ENCODE measurements at regions not wholly inside any gene's neighbourhood (a gene's known extent, or its start where the extent isn't known, plus 50 kb on each side); places are given as distances from the start of the nearest gene placed in this dataset.

DNA sequence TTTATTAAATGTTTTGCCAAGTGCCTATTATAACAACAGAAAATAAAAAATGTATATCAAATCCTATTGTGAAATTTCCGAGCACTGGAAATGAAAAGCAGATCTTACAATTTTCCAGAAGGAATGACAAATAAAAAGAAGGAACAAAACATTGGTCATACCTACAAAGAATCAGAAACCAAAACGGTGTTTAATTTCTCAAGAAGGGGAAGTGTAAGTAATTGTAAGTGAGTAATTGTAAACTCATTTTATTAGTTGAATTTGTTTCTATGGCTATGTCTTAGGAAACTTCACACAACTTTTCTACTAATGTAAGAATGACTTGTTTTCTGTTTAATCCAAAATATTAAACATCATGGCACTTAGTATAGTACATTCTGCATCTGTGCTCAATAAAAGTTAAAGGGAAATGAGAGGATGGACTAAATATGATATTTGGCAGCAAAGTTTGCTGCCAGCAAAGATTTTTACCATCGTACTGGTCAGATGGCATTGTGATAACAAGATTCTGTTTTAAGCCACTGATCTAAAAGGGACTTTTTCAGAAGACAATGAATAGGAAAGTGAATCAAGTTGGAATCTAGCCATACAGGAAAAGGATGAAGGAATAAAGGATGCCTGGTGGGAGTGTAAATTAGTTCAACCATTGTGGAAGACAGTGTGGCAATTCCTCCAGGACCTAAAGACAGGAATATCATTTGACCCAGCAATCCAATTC is 232.4 kb downstream of the NFKBIZ start:
- DNase-seq, result no peak
- TF ChIP-seq GATA1 (IDR thresholded peaks at IDR 0.05; ENCODE audit: low read depth, low read length) (no peak), POLR2A (IDR thresholded peaks at IDR 0.05; ENCODE audit: low read length) (no peak)

DNA sequence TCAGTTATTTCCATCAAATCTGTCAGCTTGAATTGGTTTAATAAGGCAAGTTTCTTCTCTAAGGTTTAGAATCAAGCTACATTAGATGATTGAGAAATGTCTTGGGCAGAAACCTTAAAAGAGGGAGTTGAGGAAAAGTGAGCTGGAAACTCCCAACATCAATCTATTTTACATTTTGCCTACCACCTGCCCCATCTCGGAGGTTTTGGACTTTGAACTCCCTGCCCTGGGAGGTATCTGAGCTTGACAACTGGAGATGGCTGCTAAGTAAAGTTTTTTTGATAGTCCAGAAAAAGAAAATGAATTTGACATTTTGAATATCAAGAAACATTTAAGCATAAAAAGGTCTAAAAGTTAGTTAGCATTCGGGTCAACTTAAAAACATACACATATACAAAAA is 234.2 kb downstream of the NFKBIZ start:
- no peak for TF ChIP-seq GATA1 (IDR thresholded peaks at IDR 0.05; ENCODE audit: low read depth, low read length)
- no peak for TF ChIP-seq POLR2A (IDR thresholded peaks at IDR 0.05; ENCODE audit: low read length)
- no peak for DNase-seq

DNA sequence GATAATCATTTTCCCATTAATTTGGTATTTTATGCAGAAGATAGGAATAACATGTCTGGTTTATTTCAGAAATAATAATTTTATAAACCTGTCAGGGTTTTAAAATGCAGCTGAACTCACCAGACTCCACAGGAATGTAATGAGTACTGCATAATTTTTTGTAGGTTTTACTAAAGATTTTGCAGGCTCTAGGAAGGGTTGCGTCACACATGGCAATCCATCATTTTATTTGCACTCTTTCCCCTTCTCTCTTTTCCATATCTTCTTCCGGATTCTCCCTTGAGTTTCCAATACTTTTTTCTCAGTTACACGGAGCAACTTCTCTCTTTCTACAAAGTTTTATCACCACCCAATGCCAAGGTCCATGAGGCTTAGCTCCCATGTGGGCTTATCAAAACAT is 234.7 kb downstream of the NFKBIZ start:
- no peak for DNase-seq

DNA sequence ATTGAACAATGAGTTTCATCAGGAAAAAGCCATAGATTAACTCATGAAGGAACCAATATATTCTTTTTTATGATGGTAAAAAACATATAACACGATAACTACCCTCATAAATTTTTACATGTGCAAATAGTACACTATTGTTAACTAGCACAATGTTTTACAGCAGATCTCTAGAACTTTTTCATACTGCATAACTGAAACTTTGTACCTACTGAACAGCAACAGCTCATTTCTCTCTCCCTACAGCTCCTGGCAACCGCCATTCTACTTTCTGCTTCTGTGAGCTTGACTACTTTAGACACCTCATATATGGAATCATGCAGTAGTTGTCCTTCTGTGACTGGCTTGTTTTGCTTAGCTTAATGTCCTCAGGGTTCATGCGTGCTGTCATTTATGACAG is 235.4 kb downstream of the NFKBIZ start:
- DNase-seq, result no peak

More for the DNA sequence above, 234.7 kb downstream of the NFKBIZ start:
- TF ChIP-seq GATA1 (IDR thresholded peaks at IDR 0.05; ENCODE audit: low read depth, low read length) (no peak), POLR2A (IDR thresholded peaks at IDR 0.05; ENCODE audit: low read length) (no peak)

DNA sequence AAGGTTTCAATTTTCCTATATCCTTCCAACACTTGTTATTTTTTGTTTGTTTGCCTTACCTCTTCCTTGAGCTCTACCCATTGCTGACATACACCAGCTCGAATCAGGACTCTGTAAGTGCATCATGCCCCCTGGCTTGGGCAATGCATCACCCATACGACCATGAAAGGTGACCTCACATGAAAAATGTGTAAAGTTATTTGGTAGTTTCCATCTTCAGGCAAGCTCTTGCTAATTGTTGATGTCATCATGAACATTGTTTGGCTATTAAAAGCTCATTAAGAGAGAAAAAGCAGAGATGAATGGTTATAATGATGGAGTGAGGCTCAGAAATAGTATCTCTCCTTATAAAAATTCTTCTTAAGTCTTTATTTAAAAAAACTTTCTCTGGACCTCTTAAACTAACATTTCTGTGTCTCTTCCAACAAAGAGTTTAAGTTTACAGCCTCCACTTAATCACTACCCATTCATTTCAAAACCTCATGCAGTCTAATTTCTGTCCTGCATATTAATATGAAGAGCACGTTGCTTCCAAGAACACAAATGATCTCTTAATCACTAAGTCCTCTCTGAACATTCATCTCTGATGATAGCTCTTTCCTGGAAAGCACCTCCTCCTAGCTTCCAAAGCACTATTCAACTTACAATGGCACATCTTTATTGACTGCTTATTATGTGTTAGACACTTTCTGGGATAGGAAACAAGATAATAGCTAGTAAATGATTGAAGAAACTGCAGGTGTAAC is 236.3 kb downstream of the NFKBIZ start:
- DNase-seq, result no peak
- TF ChIP-seq POLR2A (IDR thresholded peaks at IDR 0.05; ENCODE audit: low read length) (no peak), GATA1 (IDR thresholded peaks at IDR 0.05; ENCODE audit: low read depth, low read length) (no peak)

More for the DNA sequence above, 235.4 kb downstream of the NFKBIZ start:
- TF ChIP-seq GATA1 (IDR thresholded peaks at IDR 0.05; ENCODE audit: low read depth, low read length) (no peak), POLR2A (IDR thresholded peaks at IDR 0.05; ENCODE audit: low read length) (no peak)

DNA sequence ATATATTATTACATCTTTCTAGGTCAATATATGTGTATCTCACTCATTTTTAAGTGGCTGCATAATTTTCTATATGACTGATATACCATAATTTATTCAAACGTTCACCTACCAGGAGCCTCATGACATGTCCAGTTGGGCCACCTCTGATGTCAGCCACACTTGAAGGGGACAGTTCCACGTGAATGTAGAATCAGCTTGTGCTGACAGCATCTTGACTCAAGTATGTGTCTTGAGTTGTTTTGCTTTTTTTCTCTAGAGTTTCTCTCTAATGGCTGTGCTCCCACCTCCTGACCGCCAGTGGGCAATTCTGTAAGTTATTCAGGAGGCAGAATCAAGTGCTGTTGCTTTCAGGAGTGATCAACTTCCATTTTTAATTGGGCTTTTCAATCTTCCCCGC is 237.9 kb downstream of the NFKBIZ start:
- no peak for DNase-seq
- TF ChIP-seq POLR2A (IDR thresholded peaks at IDR 0.05; ENCODE audit: low read length), result no peak
- TF ChIP-seq GATA1 (IDR thresholded peaks at IDR 0.05; ENCODE audit: low read depth, low read length), result no peak

DNA sequence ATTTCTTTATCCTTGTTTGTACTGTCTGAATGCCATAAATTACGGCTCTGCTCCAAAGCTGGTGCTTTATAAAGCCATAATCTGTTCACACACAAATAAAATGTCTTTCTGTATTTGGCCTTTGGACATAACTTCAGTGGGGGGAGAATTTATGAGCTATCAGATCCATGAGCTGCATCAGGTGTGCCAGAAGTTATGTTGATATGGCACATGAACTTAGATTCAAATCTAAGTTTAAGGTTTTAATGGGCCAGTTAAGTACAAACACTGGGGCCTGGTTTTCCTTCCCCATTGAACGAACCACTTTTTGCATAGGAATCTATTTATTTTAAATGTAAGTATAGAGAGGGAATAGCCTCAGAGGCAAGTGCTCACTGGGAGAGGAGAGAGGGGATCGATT is 239.9 kb downstream of the NFKBIZ start:
- no peak for DNase-seq
- TF ChIP-seq GATA1 (IDR thresholded peaks at IDR 0.05; ENCODE audit: low read depth, low read length), result no peak

DNA sequence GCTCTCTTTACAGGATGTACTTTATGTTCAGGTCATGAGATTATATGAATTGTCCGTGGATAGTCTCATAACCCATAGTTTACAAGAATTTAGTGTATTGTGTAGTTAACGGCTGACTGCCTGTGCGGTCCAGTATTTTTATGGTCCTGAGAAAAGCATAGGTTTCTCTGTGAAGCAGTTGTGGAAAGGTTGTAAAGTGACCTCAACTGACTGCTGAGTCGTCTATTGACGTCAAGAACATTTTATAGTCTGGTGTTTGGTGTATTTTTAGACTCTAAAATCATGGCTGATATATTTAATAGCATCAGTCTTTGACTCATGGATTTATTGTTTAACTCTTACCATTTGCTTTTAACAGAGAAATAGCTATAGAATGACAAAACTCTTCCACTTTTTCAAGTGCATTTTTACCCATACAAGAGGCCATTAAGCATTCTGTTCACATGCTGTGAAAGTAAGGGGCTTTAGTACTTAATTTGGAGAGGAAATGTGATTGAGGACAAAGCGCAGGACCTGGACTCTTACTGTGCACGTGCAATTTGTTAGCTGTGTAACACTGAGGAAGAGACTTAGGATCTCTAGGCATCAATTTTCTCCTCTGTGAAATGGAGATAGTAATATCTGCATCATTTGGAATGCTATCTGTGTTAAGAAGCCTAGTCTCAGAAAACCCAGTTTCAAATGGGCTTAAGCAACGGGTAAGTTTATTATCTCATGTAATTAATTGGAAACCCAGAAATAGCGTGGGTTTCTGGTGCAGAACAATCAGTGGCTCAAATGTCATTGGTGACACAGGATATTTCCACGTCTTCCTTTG is 240.8 kb downstream of the NFKBIZ start:
- DNase-seq, result no peak
- TF ChIP-seq GATA1 (IDR thresholded peaks at IDR 0.05; ENCODE audit: low read depth, low read length) (no peak), POLR2A (IDR thresholded peaks at IDR 0.05; ENCODE audit: low read length) (no peak)

DNA sequence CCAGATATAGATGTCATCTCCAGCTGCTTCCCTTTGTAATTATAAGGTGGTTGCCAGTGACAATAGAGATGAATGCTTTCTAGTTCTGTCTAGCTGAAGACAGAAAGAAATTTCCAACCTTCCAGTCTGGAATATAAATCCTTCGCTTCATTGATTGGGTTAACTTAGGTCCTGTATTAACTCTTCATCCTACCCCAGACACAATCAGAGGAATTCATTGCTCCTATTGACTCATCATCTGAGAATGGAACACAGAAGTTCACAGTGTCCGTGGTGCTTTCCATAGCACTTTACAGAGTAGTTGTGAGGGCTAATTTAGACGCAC is 241.4 kb downstream of the NFKBIZ start:
- no peak for DNase-seq
- no peak for TF ChIP-seq POLR2A (IDR thresholded peaks at IDR 0.05; ENCODE audit: low read length)
- TF ChIP-seq GATA1 (IDR thresholded peaks at IDR 0.05; ENCODE audit: low read depth, low read length), result no peak

DNA sequence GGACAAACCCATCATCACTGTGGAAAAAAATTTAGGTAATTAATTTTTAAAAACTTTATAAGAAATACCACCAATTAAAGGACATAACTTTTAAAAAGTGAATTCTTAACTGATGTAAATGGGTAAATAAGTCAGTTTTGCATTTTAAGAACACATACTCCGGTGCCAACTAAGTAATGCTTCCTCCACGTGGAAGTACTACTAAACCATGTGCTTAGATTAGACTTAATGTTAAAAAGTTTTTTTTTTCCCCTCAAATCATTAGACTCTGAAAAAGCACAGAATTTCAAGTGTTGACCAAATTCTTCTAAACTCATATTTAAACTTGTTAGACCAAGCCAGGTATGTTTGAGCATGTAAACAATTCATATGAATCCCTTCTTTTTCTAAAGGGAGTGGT is 242.0 kb downstream of the NFKBIZ start:
- no peak for DNase-seq
- TF ChIP-seq GATA1 (IDR thresholded peaks at IDR 0.05; ENCODE audit: low read depth, low read length), result no peak
- no peak for TF ChIP-seq POLR2A (IDR thresholded peaks at IDR 0.05; ENCODE audit: low read length)

DNA sequence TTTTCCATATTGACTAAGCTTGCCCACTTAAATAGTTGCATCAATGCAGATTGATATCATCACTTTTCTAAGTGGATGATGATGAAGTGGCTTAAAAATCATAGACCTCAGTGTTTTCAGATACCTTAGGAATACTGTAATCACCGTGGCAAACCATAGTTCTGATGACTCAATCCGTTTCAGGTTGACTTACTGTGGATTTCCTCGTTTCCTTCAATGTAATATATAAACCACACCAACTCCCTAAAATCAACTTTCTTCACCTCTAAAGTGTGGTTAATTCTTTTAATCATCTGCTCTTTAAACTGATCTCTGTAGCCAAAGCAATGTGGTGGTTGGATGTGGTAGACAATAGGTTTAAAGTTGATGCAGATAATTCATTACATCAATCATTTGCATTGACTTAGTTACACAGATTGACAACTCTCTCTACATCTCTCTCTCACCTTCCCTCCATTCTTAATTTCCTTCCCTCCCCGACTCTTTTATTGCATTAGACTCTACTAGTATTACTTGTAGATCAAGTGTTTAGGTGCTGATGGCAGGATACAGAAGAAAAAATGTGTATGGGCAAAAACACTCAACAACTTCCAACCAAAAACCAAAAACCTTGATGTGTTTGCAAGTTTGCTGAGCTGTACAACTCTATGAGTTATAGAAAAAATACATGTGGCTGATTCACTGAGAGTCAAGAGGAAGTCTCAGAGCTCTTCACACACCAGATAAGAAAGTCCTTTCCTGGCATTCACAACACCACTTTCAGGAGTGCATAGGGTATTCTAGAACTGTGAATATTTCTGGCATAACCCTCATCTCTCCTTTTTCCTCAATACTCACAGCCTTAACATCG is 243.5 kb downstream of the NFKBIZ start:
- no peak for TF ChIP-seq POLR2A (IDR thresholded peaks at IDR 0.05; ENCODE audit: low read length)
- no peak for TF ChIP-seq GATA1 (IDR thresholded peaks at IDR 0.05; ENCODE audit: low read depth, low read length)
- no peak for DNase-seq

DNA sequence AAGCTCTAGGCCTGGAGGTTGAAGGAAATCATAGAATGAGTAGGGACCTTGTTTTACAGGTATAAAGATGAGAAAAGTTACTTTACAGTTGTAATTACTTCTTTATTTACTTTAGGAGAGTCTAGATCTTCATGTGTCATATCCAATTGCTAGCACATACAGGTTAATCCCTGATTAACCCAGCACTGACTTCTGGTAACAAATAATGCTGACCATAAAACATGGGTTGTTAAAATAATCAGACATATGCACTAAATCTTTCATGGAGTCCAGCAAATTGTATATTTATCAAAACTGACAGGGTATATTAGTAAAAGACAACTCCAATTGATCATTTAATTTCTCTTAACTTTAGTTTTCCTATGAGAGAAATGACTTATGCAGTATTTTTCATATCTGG is 245.2 kb downstream of the NFKBIZ start:
- no peak for DNase-seq
- TF ChIP-seq GATA1 (IDR thresholded peaks at IDR 0.05; ENCODE audit: low read depth, low read length) (no peak), POLR2A (IDR thresholded peaks at IDR 0.05; ENCODE audit: low read length) (no peak)

DNA sequence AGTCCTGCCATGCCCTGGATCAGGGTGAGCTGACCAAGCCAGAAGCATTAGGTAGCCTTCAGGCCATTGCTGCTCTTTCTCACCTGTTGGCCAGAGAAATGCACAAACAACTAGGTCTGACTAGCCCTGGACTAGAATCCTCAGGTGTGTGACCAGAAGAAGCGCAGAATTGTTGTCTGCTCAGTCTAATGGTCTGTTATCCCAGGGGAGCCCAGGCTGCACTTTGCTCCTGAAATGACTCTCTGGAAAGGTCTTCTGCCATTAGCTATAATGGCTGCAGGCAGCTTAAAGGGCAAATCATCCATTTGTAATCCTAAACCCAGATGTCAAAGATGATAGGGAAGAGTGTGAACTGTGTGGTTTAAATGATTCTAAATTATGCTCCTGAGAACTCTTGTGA is 246.1 kb downstream of the NFKBIZ start:
- no peak for DNase-seq
- TF ChIP-seq GATA1 (IDR thresholded peaks at IDR 0.05; ENCODE audit: low read depth, low read length) (no peak), POLR2A (IDR thresholded peaks at IDR 0.05; ENCODE audit: low read length) (no peak)

DNA sequence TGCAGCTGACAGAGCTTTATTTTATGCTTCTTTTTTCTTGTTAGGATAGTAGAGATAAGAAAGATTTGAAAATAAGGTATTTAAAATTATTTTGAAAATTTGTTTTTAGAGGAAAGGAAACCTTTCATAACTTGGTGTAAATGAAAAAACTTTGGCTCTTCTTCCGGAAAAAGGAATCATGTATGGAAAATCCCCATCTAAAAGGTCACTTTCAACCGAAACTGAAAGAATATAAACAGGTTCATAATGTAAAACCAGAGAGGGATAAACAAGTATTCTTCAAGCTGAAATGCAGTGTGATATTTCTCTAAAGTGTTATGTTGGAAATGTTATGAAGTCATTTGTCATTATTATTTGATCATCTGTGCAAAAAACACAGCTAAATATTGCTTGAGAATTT is 246.8 kb downstream of the NFKBIZ start:
- TF ChIP-seq GATA1 (IDR thresholded peaks at IDR 0.05; ENCODE audit: low read depth, low read length), result no peak
- DNase-seq, result no peak

Data from erythroblast (primary cell).